ENCODE measurements at regions not wholly inside any gene's neighbourhood (a gene's known extent, or its start where the extent isn't known, plus 50 kb on each side); places are given as distances from the start of the nearest gene placed in this dataset.

- no peaks in the 10 kb centered on the region for H3K27me3 ChIP-seq (ENCODE audit: insufficient read depth, low read length)
- no peak for TF ChIP-seq EZH2 (IDR thresholded peaks at IDR 0.05; ENCODE audit: borderline replicate concordance, low read length)
- peak overlapping the region; percentile 66 for H3K4me3 ChIP-seq (ENCODE audit: low read depth, low read length, poor library complexity, severe bottlenecking)
- no peaks in the 10 kb centered on the region for H3K9me3 ChIP-seq (ENCODE audit: low read length)
- H3K9me2 ChIP-seq (ENCODE audit: low read depth, low read length), result no peaks in the 10 kb centered on the region
- H2AFZ ChIP-seq (ENCODE audit: low read length), result peak overlapping the region; percentile 50; the same call in 1 of the 2 replicates
- H3K79me2 ChIP-seq (ENCODE audit: insufficient read depth, low read length), result no peaks in the 10 kb centered on the region
- H3K4me2 ChIP-seq (ENCODE audit: low read length), result peak overlapping the region; percentile 86
- peaks cover 17% of the 10 kb centered on the region for H3K4me1 ChIP-seq (ENCODE audit: insufficient read depth, low read length, severe bottlenecking)
- no peaks in the 10 kb centered on the region for H4K20me1 ChIP-seq (ENCODE audit: insufficient read depth, low read length)
- peak overlapping the region; percentile 70 for H3K9ac ChIP-seq (ENCODE audit: low read length)
- no peaks in the 10 kb centered on the region; the same call in 1 of the 2 replicates for H3K36me3 ChIP-seq (ENCODE audit: insufficient read depth, low read length)
- H3K27ac ChIP-seq (ENCODE audit: low read depth, low read length, poor library complexity, severe bottlenecking), result no peak overlapping the region
- no peaks in the 10 kb centered on the region for H3F3A ChIP-seq (ENCODE audit: insufficient read depth, low read length)
These were observed 54.8 kb upstream of the CDKN2AIPNL start for GRCh38 chr5:134466241-134467069.

- Histone ChIP-seq H3K36me3 (ENCODE audit: insufficient read depth, low read length) (no peaks in the 10 kb centered on the region; the same call in 1 of the 2 replicates), H3K4me2 (ENCODE audit: low read length) (peak overlapping the region; percentile 86), H2AFZ (ENCODE audit: low read length) (peak overlapping the region; percentile 50; the same call in 1 of the 2 replicates), H3F3A (ENCODE audit: insufficient read depth, low read length) (no peaks in the 10 kb centered on the region), H3K9ac (ENCODE audit: low read length) (peak overlapping the region; percentile 70), H3K79me2 (ENCODE audit: insufficient read depth, low read length) (no peaks in the 10 kb centered on the region), H3K9me2 (ENCODE audit: low read depth, low read length) (no peaks in the 10 kb centered on the region), H3K9me3 (ENCODE audit: low read length) (no peaks in the 10 kb centered on the region), H3K27ac (ENCODE audit: low read depth, low read length, poor library complexity, severe bottlenecking) (no peak overlapping the region), H3K4me1 (ENCODE audit: insufficient read depth, low read length, severe bottlenecking) (peaks cover 17% of the 10 kb centered on the region), H4K20me1 (ENCODE audit: insufficient read depth, low read length) (no peaks in the 10 kb centered on the region), H3K27me3 (ENCODE audit: insufficient read depth, low read length) (no peaks in the 10 kb centered on the region), H3K4me3 (ENCODE audit: low read depth, low read length, poor library complexity, severe bottlenecking) (peak overlapping the region; percentile 66)
- TF ChIP-seq, protein P1, sequence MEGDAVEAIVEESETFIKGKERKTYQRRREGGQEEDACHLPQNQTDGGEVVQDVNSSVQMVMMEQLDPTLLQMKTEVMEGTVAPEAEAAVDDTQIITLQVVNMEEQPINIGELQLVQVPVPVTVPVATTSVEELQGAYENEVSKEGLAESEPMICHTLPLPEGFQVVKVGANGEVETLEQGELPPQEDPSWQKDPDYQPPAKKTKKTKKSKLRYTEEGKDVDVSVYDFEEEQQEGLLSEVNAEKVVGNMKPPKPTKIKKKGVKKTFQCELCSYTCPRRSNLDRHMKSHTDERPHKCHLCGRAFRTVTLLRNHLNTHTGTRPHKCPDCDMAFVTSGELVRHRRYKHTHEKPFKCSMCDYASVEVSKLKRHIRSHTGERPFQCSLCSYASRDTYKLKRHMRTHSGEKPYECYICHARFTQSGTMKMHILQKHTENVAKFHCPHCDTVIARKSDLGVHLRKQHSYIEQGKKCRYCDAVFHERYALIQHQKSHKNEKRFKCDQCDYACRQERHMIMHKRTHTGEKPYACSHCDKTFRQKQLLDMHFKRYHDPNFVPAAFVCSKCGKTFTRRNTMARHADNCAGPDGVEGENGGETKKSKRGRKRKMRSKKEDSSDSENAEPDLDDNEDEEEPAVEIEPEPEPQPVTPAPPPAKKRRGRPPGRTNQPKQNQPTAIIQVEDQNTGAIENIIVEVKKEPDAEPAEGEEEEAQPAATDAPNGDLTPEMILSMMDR (IDR thresholded peaks at IDR 0.05; ENCODE audit: low read length), result no peak
- TF ChIP-seq EZH2 (IDR thresholded peaks at IDR 0.05; ENCODE audit: borderline replicate concordance, low read length), result no peak
These were observed 54.1 kb upstream of the CDKN2AIPNL start for GRCh38 chr5:134465816-134466240.

DNA sequence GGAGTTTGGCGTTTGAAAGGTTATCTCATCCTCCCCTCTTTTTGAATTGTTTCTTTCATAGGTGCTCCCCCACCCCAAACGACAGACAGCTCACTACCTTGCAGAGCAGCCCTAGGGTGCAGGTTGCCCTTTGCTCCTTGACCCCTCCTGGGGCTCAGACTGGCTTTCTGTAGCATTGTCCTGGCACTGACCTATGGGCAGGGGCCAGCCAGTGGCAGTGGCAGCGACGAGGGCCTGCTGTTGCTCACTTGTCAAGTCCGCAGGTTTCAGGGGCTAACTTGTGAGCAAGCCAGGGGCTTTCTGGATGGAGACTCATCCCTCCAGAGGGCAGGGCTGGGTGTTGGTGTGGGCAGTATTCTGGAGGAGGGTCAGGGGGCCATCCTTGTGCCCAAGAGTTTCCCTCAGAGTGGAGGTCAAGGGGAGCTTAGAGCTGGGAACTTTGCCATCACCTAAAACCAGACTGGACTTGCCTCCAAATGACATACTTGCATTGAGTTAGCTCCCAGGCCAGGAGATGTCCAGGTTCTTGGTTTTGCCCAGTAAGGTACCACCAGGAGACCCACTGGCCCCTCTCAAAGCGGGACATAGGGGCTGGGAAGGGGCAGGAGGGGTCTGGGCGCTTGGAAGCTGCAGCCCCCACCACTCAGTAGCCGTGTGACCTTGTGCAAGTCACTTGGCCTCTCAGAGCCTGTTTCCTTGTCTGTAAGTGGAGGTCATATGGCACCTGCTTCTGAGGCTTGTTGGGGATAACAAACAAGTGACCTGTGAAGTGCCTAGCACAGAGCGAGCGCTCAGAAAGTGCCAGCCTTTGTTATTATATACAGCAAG, 53.5 kb upstream of the CDKN2AIPNL start:
- H3K9ac ChIP-seq (ENCODE audit: low read length), result peak overlapping the region; percentile 70; the same call in 1 of the 2 replicates
- H3K27ac ChIP-seq (ENCODE audit: low read depth, low read length, poor library complexity, severe bottlenecking), result no peak overlapping the region
- TF ChIP-seq, protein P1 (IDR thresholded peaks at IDR 0.05; ENCODE audit: low read length), result no peak
- TF ChIP-seq EZH2 (IDR thresholded peaks at IDR 0.05; ENCODE audit: borderline replicate concordance, low read length), result no peak
- peak overlapping the region; percentile 86 for H3K4me2 ChIP-seq (ENCODE audit: low read length)
- no peak overlapping the region for H2AFZ ChIP-seq (ENCODE audit: low read length)
- H3K4me1 ChIP-seq (ENCODE audit: insufficient read depth, low read length, severe bottlenecking), result peaks cover 17% of the 10 kb centered on the region
- no peaks in the 10 kb centered on the region for H3K79me2 ChIP-seq (ENCODE audit: insufficient read depth, low read length)
- H3K27me3 ChIP-seq (ENCODE audit: insufficient read depth, low read length), result no peaks in the 10 kb centered on the region
- no peaks in the 10 kb centered on the region for H3F3A ChIP-seq (ENCODE audit: insufficient read depth, low read length)
- no peaks in the 10 kb centered on the region for H3K9me2 ChIP-seq (ENCODE audit: low read depth, low read length)
- peak overlapping the region; percentile 66 for H3K4me3 ChIP-seq (ENCODE audit: low read depth, low read length, poor library complexity, severe bottlenecking)
- no peaks in the 10 kb centered on the region for H4K20me1 ChIP-seq (ENCODE audit: insufficient read depth, low read length)
- no peaks in the 10 kb centered on the region for H3K36me3 ChIP-seq (ENCODE audit: insufficient read depth, low read length)
- H3K9me3 ChIP-seq (ENCODE audit: low read length), result no peaks in the 10 kb centered on the region
